SIG-M5 treated with dmso at 0.1 percent for 504 hours (cell line): ENCODE measurements at regions not wholly inside any gene's neighbourhood (a gene's known extent, or its start where the extent isn't known, plus 50 kb on each side); places are given as distances from the start of the nearest gene placed in this dataset.
"Not testable (repeated sequence)": the region's sequence is repeated elsewhere in the genome, so short reads cannot be mapped to it uniquely, and the experiment has no call there.

Experiments used
- DNase-seq: peaks from one replicate; lab custom pipeline; 2025; ENCODE audit not compliant: unreplicated experiment; lab: John Stamatoyannopoulos, UW

GRCh38 chr15:84360902-84361301 is 125.3 kb downstream of the GOLGA6L4 start:
- DNase-seq: not testable (repeated sequence)

- not testable (repeated sequence) for DNase-seq
Observed at GRCh38 chr15:84384421-84384820, 148.8 kb downstream of the GOLGA6L4 start.

- no peak for DNase-seq
Observed at GRCh38 chr15:84387086-84387485, 151.5 kb downstream of the GOLGA6L4 start.

- not testable (repeated sequence) for DNase-seq
Observed at GRCh38 chr15:84388201-84388600, 152.6 kb downstream of the GOLGA6L4 start.

- not testable (repeated sequence) for DNase-seq
Observed at GRCh38 chr15:84388638-84389037, 153.1 kb downstream of the GOLGA6L4 start.

GRCh38 chr15:84390324-84390723 is 154.8 kb downstream of the GOLGA6L4 start:
- not testable (repeated sequence) for DNase-seq

GRCh38 chr15:84391191-84391590 is 155.6 kb downstream of the GOLGA6L4 start:
- no peak for DNase-seq

- not testable (repeated sequence) for DNase-seq
Observed at GRCh38 chr15:84392020-84392419, 156.4 kb downstream of the GOLGA6L4 start.

- not testable (repeated sequence) for DNase-seq
Observed at GRCh38 chr15:84393386-84393936, 157.9 kb downstream of the GOLGA6L4 start.

GRCh38 chr15:84393966-84394365 is 158.4 kb downstream of the GOLGA6L4 start:
- DNase-seq: not testable (repeated sequence)

- not testable (repeated sequence) for DNase-seq
Observed at GRCh38 chr15:84395384-84395783, 159.8 kb downstream of the GOLGA6L4 start.

GRCh38 chr15:84395881-84396280 is 160.3 kb downstream of the GOLGA6L4 start:
- DNase-seq: not testable (repeated sequence)

- DNase-seq: not testable (repeated sequence)
Observed at GRCh38 chr15:84397066-84397465, 161.5 kb downstream of the GOLGA6L4 start.

GRCh38 chr15:84398087-84398486 is 162.5 kb downstream of the GOLGA6L4 start:
- not testable (repeated sequence) for DNase-seq

GRCh38 chr15:84398763-84399701 is 163.5 kb downstream of the GOLGA6L4 start:
- no peak for DNase-seq

GRCh38 chr15:84400017-84400740 is 164.6 kb downstream of the GOLGA6L4 start:
- DNase-seq: no peak

- DNase-seq: no peak
Observed at GRCh38 chr15:84400820-84401219, 165.2 kb downstream of the GOLGA6L4 start.

GRCh38 chr15:84401461-84401860 is 165.9 kb downstream of the GOLGA6L4 start:
- DNase-seq: not testable (repeated sequence)

- DNase-seq: not testable (repeated sequence)
Observed at GRCh38 chr15:84401891-84402840, 166.6 kb downstream of the GOLGA6L4 start.

GRCh38 chr15:84402856-84403608 is 167.5 kb downstream of the GOLGA6L4 start:
- DNase-seq: no peak
